ENCODE measurements at regions not wholly inside any gene's neighbourhood (a gene's known extent, or its start where the extent isn't known, plus 50 kb on each side); places are given as distances from the start of the nearest gene placed in this dataset.

GRCh38 chr5:6868575-6869215 is 155.5 kb downstream of the TENT4A start:
- no peaks in the 10 kb centered on the region for H3K4me1 ChIP-seq
- no peaks in the 10 kb centered on the region for H3K36me3 ChIP-seq
- 80 to 83% methylated on average over 5 to 6 of the region's 11 CpGs for WGBS, 2 donors
- no peak overlapping the region for H3K27ac ChIP-seq
- DNase-seq: no peak
- no peak overlapping the region for H3K4me3 ChIP-seq
- intact Hi-C loops (cut with DNase I): no loop called here
- no peaks in the 10 kb centered on the region for H3K27me3 ChIP-seq
- TF ChIP-seq CTCF (IDR thresholded peaks at IDR 0.05): no peak
- TF ChIP-seq POLR2A (IDR thresholded peaks at IDR 0.05): no peak
- no peaks in the 10 kb centered on the region for H3K9me3 ChIP-seq

- H3K36me3 ChIP-seq: no peaks in the 10 kb centered on the region
- no peak overlapping the region for H3K4me3 ChIP-seq
- H3K27ac ChIP-seq: no peak overlapping the region
- no peaks in the 10 kb centered on the region for H3K27me3 ChIP-seq
- TF ChIP-seq POLR2A (IDR thresholded peaks at IDR 0.05): no peak
- no peak for TF ChIP-seq CTCF (IDR thresholded peaks at IDR 0.05)
- DNase-seq: no peak
- WGBS, 2 donors: 85% methylated on average over 7 of the region's 7 CpGs
- H3K4me1 ChIP-seq: no peaks in the 10 kb centered on the region
- intact Hi-C loops (cut with DNase I): no loop called here
- H3K9me3 ChIP-seq: no peaks in the 10 kb centered on the region
These were observed 156.4 kb downstream of the TENT4A start for GRCh38 chr5:6869677-6870076.

GRCh38 chr5:6872441-6873160 is 159.4 kb downstream of the TENT4A start:
- Histone ChIP-seq H3K4me1 (no peaks in the 10 kb centered on the region), H3K36me3 (no peaks in the 10 kb centered on the region), H3K4me3 (no peak overlapping the region), H3K9me3 (no peaks in the 10 kb centered on the region), H3K27ac (no peak overlapping the region), H3K27me3 (no peaks in the 10 kb centered on the region)
- WGBS, 2 donors: 66 to 79% methylated on average over 12 of the region's 12 CpGs
- TF ChIP-seq POLR2A (IDR thresholded peaks at IDR 0.05) (no peak), CTCF (IDR thresholded peaks at IDR 0.05) (no peak)
- intact Hi-C loops (cut with DNase I): no loop called here
- DNase-seq: no peak

GRCh38 chr5:6873359-6873758 is 160.1 kb downstream of the TENT4A start:
- Histone ChIP-seq H3K9me3 (no peaks in the 10 kb centered on the region), H3K4me1 (no peaks in the 10 kb centered on the region), H3K27me3 (no peaks in the 10 kb centered on the region), H3K36me3 (no peaks in the 10 kb centered on the region), H3K27ac (no peak overlapping the region), H3K4me3 (no peak overlapping the region)
- intact Hi-C loops (cut with DNase I): no loop called here
- no peak for DNase-seq
- WGBS, 2 donors: 60 to 71% methylated on average over 3 of the region's 3 CpGs
- TF ChIP-seq POLR2A (IDR thresholded peaks at IDR 0.05) (no peak), CTCF (IDR thresholded peaks at IDR 0.05) (no peak)

- WGBS, 2 donors: 28 to 49% methylated on average over 5 to 6 of the region's 6 CpGs
- no peaks in the 10 kb centered on the region for H3K9me3 ChIP-seq
- no peaks in the 10 kb centered on the region for H3K36me3 ChIP-seq
- no peak overlapping the region for H3K27ac ChIP-seq
- H3K27me3 ChIP-seq: no peaks in the 10 kb centered on the region
- H3K4me1 ChIP-seq: no peaks in the 10 kb centered on the region
- no peak overlapping the region for H3K4me3 ChIP-seq
- TF ChIP-seq POLR2A (IDR thresholded peaks at IDR 0.05): no peak
- no peak for TF ChIP-seq CTCF (IDR thresholded peaks at IDR 0.05)
- intact Hi-C loops (cut with DNase I): no loop called here
- DNase-seq: no peak
These were observed 162.1 kb downstream of the TENT4A start for GRCh38 chr5:6875376-6875775.

Data from esophagus squamous epithelium (tissue), 5 donors.